Vagina (tissue), 2 donors: ENCODE measurements at regions not wholly inside any gene's neighbourhood (a gene's known extent, or its start where the extent isn't known, plus 50 kb on each side); places are given as distances from the start of the nearest gene placed in this dataset.

Experiments
- CTCF ChIP-seq, 3 experiments: fragments of 450-650 bp in 2 of 3; fragments of 200-600 bp in 1 of 3; sonication (generic) in 1 of 3; IDR thresholded peaks; one replicate each; pipeline ENCODE4 v1.5.1; 2017 to 2019; ENCODE audit warnings: antibody characterized with exemption in 3 of 3, mild to moderate bottlenecking in 2 of 3, moderate library complexity in 2 of 3
- POLR2A ChIP-seq, 2 donors: fragments of 450-650 bp; IDR thresholded peaks; one replicate each; pipeline ENCODE4 v1.6.1; 2017; ENCODE audit warnings: antibody characterized with exemption in 2 of 2, mild to moderate bottlenecking in 2 of 2, moderate library complexity in 2 of 2

- TF ChIP-seq POLR2A (IDR thresholded peaks at IDR 0.05): no peak
- no peak for TF ChIP-seq CTCF (IDR thresholded peaks at IDR 0.05)
These were observed 72.5 kb downstream of the COPS8 start for GRCh38 chr2:237158194-237158593.
